ENCODE measurements at regions not wholly inside any gene's neighbourhood (a gene's known extent, or its start where the extent isn't known, plus 50 kb on each side); places are given as distances from the start of the nearest gene placed in this dataset.
"Not testable (repeated sequence)": the region's sequence is repeated elsewhere in the genome, so short reads cannot be mapped to it uniquely, and the experiment has no call there.

DNA sequence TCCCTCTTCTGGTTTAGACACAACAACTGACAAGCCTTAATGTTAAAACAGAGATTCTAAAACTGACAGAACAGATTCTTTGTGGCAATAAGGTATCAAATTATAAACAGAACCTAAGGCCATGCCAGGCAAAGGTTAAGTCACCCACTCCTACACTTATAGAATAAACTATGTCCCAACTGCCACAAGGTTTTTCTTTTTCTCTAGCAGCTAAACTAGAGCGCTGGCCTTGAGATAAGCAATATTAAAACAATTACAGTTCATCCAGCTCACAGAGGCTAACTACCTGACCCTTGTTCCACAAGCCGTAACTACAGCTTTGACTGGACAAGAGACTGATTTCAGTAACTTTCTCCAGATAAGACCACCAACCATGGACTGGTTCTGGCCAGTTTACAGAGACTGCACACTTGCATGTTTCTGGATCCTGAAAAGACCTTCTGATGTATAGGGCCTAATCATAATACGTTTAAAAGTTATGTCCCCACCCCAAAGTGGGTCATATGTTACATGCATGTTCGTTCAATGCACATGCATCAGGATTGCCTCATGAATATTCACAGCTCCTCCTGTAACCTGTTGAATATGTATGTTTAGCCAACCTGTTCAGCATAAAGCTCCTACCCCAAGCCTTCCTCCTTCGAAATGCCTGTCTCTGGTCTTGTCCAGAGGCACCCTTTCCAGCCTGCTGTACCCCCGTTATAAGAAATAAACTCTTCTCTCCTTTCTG, 61.9 kb upstream of the VASH1 start:
- no peak for DNase-seq (ENCODE audit: low read depth)

GRCh38 chr14:76699939-76700590, 61.2 kb upstream of the VASH1 start:
- peak; percentile 56 for DNase-seq (ENCODE audit: low read depth)

DNA sequence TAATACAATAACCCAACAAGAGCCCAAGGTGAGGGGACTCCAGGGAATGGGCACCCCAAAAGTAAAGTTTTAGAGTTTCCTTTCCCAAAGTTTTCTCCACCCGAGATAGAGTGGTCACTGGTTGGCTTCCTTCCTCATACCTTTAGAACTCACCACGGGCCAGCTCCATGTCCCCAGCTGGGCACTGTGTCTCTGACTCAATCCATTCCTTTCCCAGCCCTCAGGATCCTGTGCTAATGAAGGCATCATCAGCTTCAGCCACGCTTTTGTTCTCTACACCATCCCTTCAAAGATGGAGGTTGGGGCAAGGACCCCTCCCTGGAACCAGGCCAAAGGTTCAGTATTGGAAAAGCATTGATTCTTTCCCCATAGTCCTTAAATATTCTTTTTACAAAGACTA, 59.8 kb upstream of the VASH1 start:
- no peak for DNase-seq (ENCODE audit: low read depth)

- DNase-seq (ENCODE audit: low read depth), result no peak
Measured at GRCh38 chr14:76701981-76702380, 59.3 kb upstream of the VASH1 start.

- no peak for DNase-seq (ENCODE audit: low read depth)
Measured at GRCh38 chr14:76705214-76705613, 56.1 kb upstream of the VASH1 start.

DNA sequence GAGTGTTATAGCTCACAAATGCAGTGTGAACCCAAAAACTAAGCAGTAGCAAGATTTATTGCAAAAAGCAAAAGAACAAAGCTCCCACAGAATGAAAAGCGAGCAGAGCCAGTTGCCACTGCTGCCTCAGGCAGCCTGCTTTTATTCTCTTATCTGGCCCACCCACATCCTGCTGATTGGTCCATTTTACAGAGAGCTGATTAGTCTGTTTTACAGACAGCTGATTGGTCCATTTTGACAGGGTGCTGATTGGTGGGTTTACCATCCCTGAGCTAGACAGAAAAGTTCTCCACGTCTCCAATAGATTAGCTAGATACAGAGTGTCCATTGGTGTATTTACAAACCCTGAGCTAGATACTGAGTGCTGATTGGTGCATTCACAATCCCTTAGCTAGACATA, 55.1 kb upstream of the VASH1 start:
- not testable (repeated sequence) for DNase-seq (ENCODE audit: low read depth)

- DNase-seq (ENCODE audit: low read depth), result no peak
Measured at GRCh38 chr14:76706811-76707210, 54.5 kb upstream of the VASH1 start.

GRCh38 chr14:76708028-76708427, 53.2 kb upstream of the VASH1 start:
- DNase-seq (ENCODE audit: low read depth), result no peak

- no peak for DNase-seq (ENCODE audit: low read depth)
Measured at GRCh38 chr14:76708771-76709170, 52.5 kb upstream of the VASH1 start.

DNA sequence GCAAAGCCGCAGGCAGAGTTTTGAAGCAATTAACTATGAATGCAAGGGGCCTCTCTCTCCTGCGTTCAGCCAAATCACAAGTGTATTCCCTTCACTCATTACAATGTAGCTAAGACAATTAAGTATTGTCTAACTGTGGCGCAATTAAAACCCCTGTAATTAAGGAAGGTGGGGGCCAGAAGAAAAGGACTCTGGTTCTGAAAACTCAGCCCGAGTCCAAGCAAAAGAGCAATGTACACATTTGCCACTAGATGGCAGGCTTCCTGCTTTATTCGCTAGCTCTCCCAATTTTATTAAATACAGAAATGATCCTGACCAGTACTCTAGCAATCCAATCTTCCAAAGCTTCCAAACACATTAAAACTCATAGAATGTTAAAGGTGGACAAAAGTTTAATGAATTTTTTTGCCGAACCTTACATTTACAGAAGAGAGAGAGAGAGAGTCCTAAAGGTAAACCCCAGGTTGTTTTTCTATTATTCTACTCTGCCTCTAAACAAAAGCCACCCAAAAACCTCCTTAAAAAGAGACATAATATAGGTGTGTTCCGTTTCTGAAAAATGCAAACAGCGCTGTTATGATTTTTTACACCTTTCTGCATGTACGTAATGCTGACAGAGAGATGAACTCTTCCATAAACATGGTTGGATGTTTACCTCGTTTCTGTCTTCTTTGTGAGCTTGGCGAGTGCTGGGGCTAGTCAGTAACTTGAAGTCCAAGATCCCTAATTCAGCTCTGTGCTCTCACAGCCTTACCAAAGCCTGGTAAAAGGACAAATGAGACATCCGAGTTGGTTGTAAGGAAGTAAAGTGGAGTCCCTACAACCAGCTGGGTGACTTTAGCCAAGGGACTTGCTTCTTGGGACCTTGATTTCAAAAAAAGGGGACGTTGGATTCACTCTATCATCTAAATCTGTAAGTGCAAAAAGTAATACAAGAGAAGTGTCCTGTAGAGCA, 50.9 kb upstream of the VASH1 start:
- DNase-seq (ENCODE audit: low read depth), result peak; percentile 69
